HepG2 (cell line): ENCODE measurements at regions not wholly inside any gene's neighbourhood (a gene's known extent, or its start where the extent isn't known, plus 50 kb on each side); places are given as distances from the start of the nearest gene placed in this dataset.

ENCODE experiments used
- ATAC-seq: fragments of 200-7000 bp; cut with Tn5 transposase; 3 replicates; pipeline ENCODE4 v1.9.1; 2020; ENCODE audit warnings: mild to moderate bottlenecking, moderate library complexity
- BruUV-seq: library from RNA; stranded (reverse); fragments of 400-500 nt; replicated peaks from 2 replicates; lab custom pipeline; 2021; lab: Mats Ljungman, UMichigan
- CTCF ChIA-PET: fragments of 300-600 bp; formaldehyde crosslinking; extraction: SDS; loops from one replicate; lab custom pipeline; 2021; ENCODE audit warnings: low total read pairs, inconsistent platforms, low intra/inter-chr PET ratio; lab: Yijun Ruan, JAX
- POLR2A ChIA-PET: fragments of 350-600 bp; sonication (Branson Sonifier 250); formaldehyde crosslinking; loops from one replicate; lab custom pipeline; 2020; ENCODE audit warnings: antibody characterized with exemption, inconsistent platforms; lab: Yijun Ruan, JAX
- DNase-seq: peaks from one replicate; pipeline ENCODE4 v3.0.0-alpha.2; 2015; ENCODE audit warnings: low spot score
- FAIRE-seq: peaks from 3 replicates; lab custom pipeline; 2011; peaks lifted over from hg19 to GRCh38; lab: Jason Lieb, UNC
- H2AFZ ChIP-seq: one replicate; pipeline ENCODE4 v1.6.1; 2011; ENCODE audit warnings: low read length, inconsistent platforms
- H3K27ac ChIP-seq: fragments of 300-600 bp; 3 replicates; pipeline ENCODE4 v1.8.0; 2011; ENCODE audit warnings: mixed run types, mild to moderate bottlenecking, mixed read lengths, low read length, inconsistent platforms; ENCODE audit not compliant: insufficient read depth; ENCODE audit errors: extremely low read length
- H3K27me3 ChIP-seq, 2 experiments: fragments of 200-600 bp in 1 of 2; 2 replicates in 1 of 2; 3 replicates in 1 of 2; pipeline versions ENCODE4 v1.6.0 to v1.8.0; 2011; ENCODE audit warnings: low read length in 2 of 2, mild to moderate bottlenecking in 2 of 2, moderate library complexity in 2 of 2, inconsistent platforms in 1 of 2; ENCODE audit not compliant: insufficient read depth in 2 of 2, control insufficient read depth in 1 of 2
- H3K36me3 ChIP-seq, 2 experiments: fragments of 200-600 bp in 1 of 2; replicated peaks in 1 of 2; 2 replicates in 1 of 2; 3 replicates in 1 of 2; pipeline versions ENCODE4 v1.5.1 to v1.8.0; 2011; ENCODE audit warnings: low read length in 2 of 2, inconsistent platforms in 1 of 2; ENCODE audit not compliant: insufficient read depth in 2 of 2, control insufficient read depth in 1 of 2
- H3K4me1 ChIP-seq: 2 replicates; pipeline ENCODE4 v1.5.1; 2012; ENCODE audit warnings: low read length, inconsistent platforms; ENCODE audit not compliant: insufficient read depth
- H3K4me2 ChIP-seq: 2 replicates; pipeline ENCODE4 v1.6.0; 2011; ENCODE audit warnings: low read depth, low read length, inconsistent platforms
- H3K4me3 ChIP-seq, 3 experiments: fragments of 200-600 bp in 1 of 3; sonication (generic), shearing (Covaris generic) in 1 of 3; replicated peaks in 1 of 3; 2 replicates each; pipeline ENCODE4 v1.5.1; 2011 to 2016; ENCODE audit warnings: low read length in 3 of 3, inconsistent platforms in 2 of 3, low read depth in 2 of 3, mild to moderate bottlenecking in 2 of 3, control low read depth in 1 of 3, mixed read lengths in 1 of 3; ENCODE audit not compliant: insufficient read depth in 1 of 3
- H3K79me2 ChIP-seq: one replicate; pipeline ENCODE4 v1.6.1; 2011; ENCODE audit warnings: low read length, inconsistent platforms; ENCODE audit not compliant: insufficient read depth
- H3K9ac ChIP-seq: 2 replicates; pipeline ENCODE4 v1.6.0; 2011; ENCODE audit warnings: mild to moderate bottlenecking, low read depth, low read length, inconsistent platforms; ENCODE audit not compliant: insufficient read depth
- H3K9me3 ChIP-seq: 2 replicates; pipeline ENCODE4 v1.5.1; 2012; ENCODE audit warnings: mild to moderate bottlenecking, low read length
- H4K20me1 ChIP-seq: 2 replicates; pipeline ENCODE4 v1.6.0; 2011; ENCODE audit warnings: inconsistent platforms, mild to moderate bottlenecking, low read length, moderate library complexity; ENCODE audit not compliant: insufficient read depth
- FOXM1 ChIP-seq: sonication (generic); formaldehyde crosslinking; IDR thresholded peaks from 2 replicates; pipeline ENCODE4 v1.5.0; 2020; ENCODE audit warnings: missing genetic modification reagents
- MIER2 ChIP-seq: IDR thresholded peaks from 2 replicates; pipeline ENCODE4 v1.6.1; 2016; ENCODE audit warnings: missing biosample characterization, missing genetic modification reagents
- NFE2L2 ChIP-seq: fragments of 150-350 bp; IDR thresholded peaks from 2 replicates; pipeline ENCODE4 v1.6.1; 2014; ENCODE audit warnings: low read length
- NR2F2 ChIP-seq: IDR thresholded peaks from 2 replicates; pipeline ENCODE4 v1.6.1; 2012; ENCODE audit warnings: low read depth, inconsistent platforms, borderline replicate concordance
- POLR2AphosphoS5 ChIP-seq: IDR thresholded peaks from 2 replicates; pipeline ENCODE4 v1.6.1; 2012; ENCODE audit warnings: low read depth, low read length
- SMARCC2 ChIP-seq: fragments of 450-650 bp; IDR thresholded peaks from 2 replicates; pipeline ENCODE4 v1.6.1; 2017; ENCODE audit warnings: antibody characterized with exemption, mild to moderate bottlenecking
- SOX13 ChIP-seq, 3 experiments: fragments of 450-650 bp in 1 of 3; sonication (generic) in 1 of 3; formaldehyde crosslinking in 1 of 3; IDR thresholded peaks in 2 of 3; conservative IDR thresholded peaks in 1 of 3; 2 replicates each; pipeline versions ENCODE4 v1.5.0 to v1.6.1; 2016 to 2020; ENCODE audit warnings: antibody characterized with exemption in 1 of 3, mild to moderate bottlenecking in 1 of 3, missing compliant biosample characterization in 1 of 3, missing genetic modification reagents in 1 of 3, moderate library complexity in 1 of 3
- SYNCRIP ChIP-seq: fragments of 200-400 bp; formaldehyde crosslinking; IDR thresholded peaks from 2 replicates; pipeline ENCODE4 v1.6.1; 2018; ENCODE audit warnings: mild to moderate bottlenecking, low read depth, low read length; ENCODE audit not compliant: insufficient read depth
- YY1 ChIP-seq: IDR thresholded peaks from 2 replicates; pipeline ENCODE4 v1.6.1; 2011; ENCODE audit warnings: low read length, low read depth, moderate library complexity, mild to moderate bottlenecking; ENCODE audit not compliant: insufficient read depth, insufficient replicate concordance
- ZNF124 ChIP-seq: sonication (generic); formaldehyde crosslinking; IDR thresholded peaks from 2 replicates; pipeline ENCODE4 v1.4.0; 2020; ENCODE audit warnings: missing genetic modification reagents
- ZNF468 ChIP-seq: sonication (generic); formaldehyde crosslinking; IDR thresholded peaks from 2 replicates; pipeline ENCODE4 v1.8.0; 2022; ENCODE audit warnings: mild to moderate bottlenecking, moderate library complexity, missing genetic modification reagents
- ZNF614 ChIP-seq: IDR thresholded peaks from 2 replicates; pipeline ENCODE4 v1.6.1; 2018; ENCODE audit warnings: missing biosample characterization, missing genetic modification reagents, inconsistent platforms, borderline replicate concordance
- ZSCAN9 ChIP-seq: IDR thresholded peaks from 2 replicates; pipeline ENCODE4 v1.6.1; 2016; ENCODE audit warnings: borderline replicate concordance
- WGBS: methylation state at CpG from one replicate; pipeline ENCODE4 v1.1.6; 2017; ENCODE audit warnings: low lambda C conversion rate; 5-methylcytosine and 5-hydroxymethylcytosine counted together
- in situ Hi-C: cut with HindIII; loops from 2 replicates; pipeline ENCODE4 v1.10.0; 2017; ENCODE audit warnings: low pct_unique_long_range_greater_than_20kb; ENCODE audit not compliant: extremely low pct_ligation_motif_present
- intact Hi-C: fragments of 100-400 bp; cut with micrococcal nuclease; formaldehyde crosslinking; loops from one replicate; pipeline ENCODE4 v1.10.0; 2022; ENCODE audit not compliant: unreplicated experiment
- TF ChIP-seq, protein P1 (sequence below): sonication (generic); formaldehyde crosslinking; IDR thresholded peaks from 2 replicates; pipeline ENCODE4 v1.4.0; 2020; ENCODE audit warnings: missing genetic modification reagents
- TF ChIP-seq, protein P2 (sequence below): sonication (generic); formaldehyde crosslinking; IDR thresholded peaks from 2 replicates; pipeline ENCODE4 v1.4.0; 2020; ENCODE audit warnings: missing genetic modification reagents, mild to moderate bottlenecking, borderline replicate concordance
- TF ChIP-seq, protein P3 (sequence below): IDR thresholded peaks from 2 replicates; pipeline ENCODE4 v1.6.1; 2016; ENCODE audit warnings: mild to moderate bottlenecking
- TF ChIP-seq, protein P4 (sequence below): sonication (generic); formaldehyde crosslinking; IDR thresholded peaks from 2 replicates; pipeline ENCODE4 v1.8.1; 2023; ENCODE audit warnings: mild to moderate bottlenecking, missing genetic modification reagents
- TF ChIP-seq, protein P5 (sequence below): sonication (generic); formaldehyde crosslinking; IDR thresholded peaks from 2 replicates; pipeline ENCODE4 v1.5.1; 2020; ENCODE audit warnings: missing genetic modification reagents, mild to moderate bottlenecking, borderline replicate concordance

DNA sequence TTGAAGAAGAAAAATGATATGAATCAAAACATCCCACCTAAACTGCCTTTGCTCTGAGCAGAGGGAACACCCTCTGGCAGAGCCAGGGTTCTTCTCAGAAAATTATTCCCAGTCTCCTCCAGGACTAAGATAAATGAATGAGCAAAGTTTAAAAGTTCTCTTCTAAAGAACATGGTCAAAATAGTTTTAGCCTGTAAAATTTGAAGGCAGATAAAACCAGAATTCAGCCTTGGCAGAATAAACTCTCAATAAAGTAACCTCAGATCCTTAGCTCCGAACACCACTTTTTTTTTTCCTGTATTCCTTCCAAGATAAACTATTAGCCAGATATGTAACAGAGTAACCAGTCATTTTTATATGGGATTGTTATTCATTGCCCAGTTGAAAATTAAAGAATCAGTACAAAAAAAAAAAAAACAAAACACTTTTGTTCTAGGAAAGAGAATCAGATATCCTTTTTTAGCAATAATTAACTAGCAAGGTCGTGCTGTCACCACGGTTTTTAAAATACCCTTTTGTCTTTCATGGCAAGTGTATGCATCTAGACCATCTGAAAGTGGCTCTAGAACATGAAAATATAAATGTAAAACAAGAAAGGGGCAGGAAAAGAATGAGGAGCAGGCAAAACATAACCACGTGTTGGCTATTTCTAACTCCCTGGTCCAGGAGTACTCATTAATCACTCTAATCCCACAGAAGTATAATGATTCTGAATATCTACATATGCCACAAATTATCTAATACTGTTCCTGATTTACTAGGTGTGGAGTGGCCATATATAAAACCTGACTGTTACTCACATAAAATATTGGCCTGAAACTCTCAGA, 60.8 kb downstream of the CAPZA3 start:
- CTCF ChIA-PET = no interaction called here
- no peak overlapping the region for H3K27ac ChIP-seq
- H3K9me3 ChIP-seq = no peaks in the 10 kb centered on the region
- H3K9ac ChIP-seq = no peak overlapping the region
- no peaks in the 10 kb centered on the region for H3K36me3 ChIP-seq
- H3K79me2 ChIP-seq = no peaks in the 10 kb centered on the region
- FAIRE-seq = no peak
- no TSS peak for BruUV-seq
- no peaks in the 10 kb centered on the region for H4K20me1 ChIP-seq
- no peaks in the 10 kb centered on the region; a peak in 1 of 5 replicates for H3K27me3 ChIP-seq
- ATAC-seq = peak; percentile 71
- WGBS = 5% methylated on average over 4 of the region's 4 CpGs
- peak overlapping the region; percentile 36 for H3K4me2 ChIP-seq
- POLR2A ChIA-PET = no interaction called here
- intact Hi-C loops = no loop called here
- peaks cover 38% of the 10 kb centered on the region for H3K4me1 ChIP-seq
- no peak overlapping the region for H2AFZ ChIP-seq
- in situ Hi-C loops = no loop called here
- peak; percentile 55 for DNase-seq
- no peak overlapping the region for H3K4me3 ChIP-seq
- TF ChIP-seq ZNF468 (CRISPR knock-in tag) = no peak
- TF ChIP-seq, protein P1, sequence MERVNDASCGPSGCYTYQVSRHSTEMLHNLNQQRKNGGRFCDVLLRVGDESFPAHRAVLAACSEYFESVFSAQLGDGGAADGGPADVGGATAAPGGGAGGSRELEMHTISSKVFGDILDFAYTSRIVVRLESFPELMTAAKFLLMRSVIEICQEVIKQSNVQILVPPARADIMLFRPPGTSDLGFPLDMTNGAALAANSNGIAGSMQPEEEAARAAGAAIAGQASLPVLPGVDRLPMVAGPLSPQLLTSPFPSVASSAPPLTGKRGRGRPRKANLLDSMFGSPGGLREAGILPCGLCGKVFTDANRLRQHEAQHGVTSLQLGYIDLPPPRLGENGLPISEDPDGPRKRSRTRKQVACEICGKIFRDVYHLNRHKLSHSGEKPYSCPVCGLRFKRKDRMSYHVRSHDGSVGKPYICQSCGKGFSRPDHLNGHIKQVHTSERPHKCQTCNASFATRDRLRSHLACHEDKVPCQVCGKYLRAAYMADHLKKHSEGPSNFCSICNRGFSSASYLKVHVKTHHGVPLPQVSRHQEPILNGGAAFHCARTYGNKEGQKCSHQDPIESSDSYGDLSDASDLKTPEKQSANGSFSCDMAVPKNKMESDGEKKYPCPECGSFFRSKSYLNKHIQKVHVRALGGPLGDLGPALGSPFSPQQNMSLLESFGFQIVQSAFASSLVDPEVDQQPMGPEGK (CRISPR knock-in tag) = no peak
- TF ChIP-seq, protein P2, sequence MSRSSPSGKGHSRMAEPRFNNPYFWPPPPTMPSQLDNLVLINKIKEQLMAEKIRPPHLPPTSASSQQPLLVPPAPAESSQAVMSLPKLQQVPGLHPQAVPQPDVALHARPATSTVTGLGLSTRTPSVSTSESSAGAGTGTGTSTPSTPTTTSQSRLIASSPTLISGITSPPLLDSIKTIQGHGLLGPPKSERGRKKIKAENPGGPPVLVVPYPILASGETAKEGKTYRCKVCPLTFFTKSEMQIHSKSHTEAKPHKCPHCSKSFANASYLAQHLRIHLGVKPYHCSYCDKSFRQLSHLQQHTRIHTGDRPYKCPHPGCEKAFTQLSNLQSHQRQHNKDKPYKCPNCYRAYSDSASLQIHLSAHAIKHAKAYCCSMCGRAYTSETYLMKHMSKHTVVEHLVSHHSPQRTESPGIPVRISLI = peak; percentile 33; the same call in 1 of the 2 replicates
- no peak for TF ChIP-seq ZNF124 (CRISPR knock-in tag)
- TF ChIP-seq FOXM1 (CRISPR knock-in tag) = no peak
- no peak for TF ChIP-seq NR2F2
- TF ChIP-seq NFE2L2 = no peak
- TF ChIP-seq, protein P3, sequence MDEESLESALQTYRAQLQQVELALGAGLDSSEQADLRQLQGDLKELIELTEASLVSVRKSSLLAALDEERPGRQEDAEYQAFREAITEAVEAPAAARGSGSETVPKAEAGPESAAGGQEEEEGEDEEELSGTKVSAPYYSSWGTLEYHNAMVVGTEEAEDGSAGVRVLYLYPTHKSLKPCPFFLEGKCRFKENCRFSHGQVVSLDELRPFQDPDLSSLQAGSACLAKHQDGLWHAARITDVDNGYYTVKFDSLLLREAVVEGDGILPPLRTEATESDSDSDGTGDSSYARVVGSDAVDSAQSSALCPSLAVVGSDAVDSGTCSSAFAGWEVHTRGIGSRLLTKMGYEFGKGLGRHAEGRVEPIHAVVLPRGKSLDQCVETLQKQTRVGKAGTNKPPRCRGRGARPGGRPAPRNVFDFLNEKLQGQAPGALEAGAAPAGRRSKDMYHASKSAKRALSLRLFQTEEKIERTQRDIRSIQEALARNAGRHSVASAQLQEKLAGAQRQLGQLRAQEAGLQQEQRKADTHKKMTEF (CRISPR knock-in tag) = no peak
- no peak for TF ChIP-seq SYNCRIP
- no peak for TF ChIP-seq POLR2AphosphoS5
- TF ChIP-seq SMARCC2 = no peak
- no peak for TF ChIP-seq YY1
- no peak for TF ChIP-seq ZNF614 (CRISPR knock-in tag)
- TF ChIP-seq, protein P4, sequence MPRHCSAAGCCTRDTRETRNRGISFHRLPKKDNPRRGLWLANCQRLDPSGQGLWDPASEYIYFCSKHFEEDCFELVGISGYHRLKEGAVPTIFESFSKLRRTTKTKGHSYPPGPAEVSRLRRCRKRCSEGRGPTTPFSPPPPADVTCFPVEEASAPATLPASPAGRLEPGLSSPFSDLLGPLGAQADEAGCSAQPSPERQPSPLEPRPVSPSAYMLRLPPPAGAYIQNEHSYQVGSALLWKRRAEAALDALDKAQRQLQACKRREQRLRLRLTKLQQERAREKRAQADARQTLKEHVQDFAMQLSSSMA (CRISPR knock-in tag) = no peak
- TF ChIP-seq, protein P5, sequence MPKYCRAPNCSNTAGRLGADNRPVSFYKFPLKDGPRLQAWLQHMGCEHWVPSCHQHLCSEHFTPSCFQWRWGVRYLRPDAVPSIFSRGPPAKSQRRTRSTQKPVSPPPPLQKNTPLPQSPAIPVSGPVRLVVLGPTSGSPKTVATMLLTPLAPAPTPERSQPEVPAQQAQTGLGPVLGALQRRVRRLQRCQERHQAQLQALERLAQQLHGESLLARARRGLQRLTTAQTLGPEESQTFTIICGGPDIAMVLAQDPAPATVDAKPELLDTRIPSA (CRISPR knock-in tag) = no peak
- no peak for TF ChIP-seq ZSCAN9
- TF ChIP-seq MIER2 (CRISPR knock-in tag) = no peak
- no peak for TF ChIP-seq SOX13 (IDR thresholded peaks at IDR 0.05)
- peak in 1 of 2 experiments; percentile 86; a peak in 2 of 4 replicates for TF ChIP-seq SOX13 (CRISPR knock-in tag; conservative IDR thresholded peaks at IDR 0.05 in 1 of 2, IDR thresholded peaks at IDR 0.05 in 1 of 2)
